ENCODE measurements at regions not wholly inside any gene's neighbourhood (a gene's known extent, or its start where the extent isn't known, plus 50 kb on each side); places are given as distances from the start of the nearest gene placed in this dataset.

GRCh38 chr5:104646416-104646815, 1083.8 kb upstream of the NUDT12 start:
- no peak for TF ChIP-seq CTCF (conservative IDR thresholded peaks at IDR 0.05)
- no peak overlapping the region for H3K27ac ChIP-seq

GRCh38 chr5:104643320-104643719, 1080.7 kb upstream of the NUDT12 start:
- no peak for TF ChIP-seq CTCF (conservative IDR thresholded peaks at IDR 0.05)
- no peak overlapping the region for H3K27ac ChIP-seq

- no peak for TF ChIP-seq CTCF (conservative IDR thresholded peaks at IDR 0.05)
- H3K27ac ChIP-seq, result no peak overlapping the region
These were observed 1072.6 kb upstream of the NUDT12 start for GRCh38 chr5:104635227-104635626.

GRCh38 chr5:104628911-104629310, 1066.3 kb upstream of the NUDT12 start:
- no peak for TF ChIP-seq CTCF (conservative IDR thresholded peaks at IDR 0.05)
- H3K27ac ChIP-seq, result no peak overlapping the region

GRCh38 chr5:104626122-104626521, 1063.5 kb upstream of the NUDT12 start:
- no peak overlapping the region for H3K27ac ChIP-seq
- no peak for TF ChIP-seq CTCF (conservative IDR thresholded peaks at IDR 0.05)

- no peak for TF ChIP-seq CTCF (conservative IDR thresholded peaks at IDR 0.05)
- H3K27ac ChIP-seq, result no peak overlapping the region
These were observed 1049.4 kb upstream of the NUDT12 start for GRCh38 chr5:104612005-104612404.

GRCh38 chr5:104611135-104611767, 1048.7 kb upstream of the NUDT12 start:
- TF ChIP-seq CTCF (conservative IDR thresholded peaks at IDR 0.05), result no peak
- H3K27ac ChIP-seq, result no peak overlapping the region

All from VCaP (cell line).